HT-29 (cell line): ENCODE measurements at regions not wholly inside any gene's neighbourhood (a gene's known extent, or its start where the extent isn't known, plus 50 kb on each side); places are given as distances from the start of the nearest gene placed in this dataset.
A peak's percentile ranks its signal among the peaks of the same experiment; 100 is the strongest.

Experiments
- DNase-seq: peaks from one replicate; pipeline ENCODE4 v3.0.0-alpha.2; 2015; ENCODE audit warnings: low spot score

DNA sequence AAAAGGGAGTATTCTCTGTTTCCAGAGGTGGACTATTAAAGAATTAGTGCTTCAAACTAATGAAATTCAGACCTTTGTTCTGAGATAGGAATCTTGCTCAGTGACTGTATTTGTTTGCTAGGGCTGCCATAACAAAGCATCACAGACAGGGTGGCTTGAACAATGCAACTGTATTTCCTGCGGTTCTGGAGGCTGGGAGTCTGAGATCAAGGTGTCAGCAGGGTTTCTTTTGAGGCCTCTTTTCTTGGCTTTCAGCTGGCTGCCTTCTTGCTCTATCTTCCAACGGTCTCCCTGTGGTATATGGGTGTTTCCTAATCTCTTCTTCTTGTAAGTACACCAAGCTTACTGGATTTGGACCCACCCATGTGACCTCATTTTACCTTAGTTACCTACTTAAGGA is 264.6 kb upstream of the PROX1 start:
- no peak for DNase-seq

- DNase-seq: peak; percentile 37
Measured at GRCh38 chr1:213724640-213725536, 262.9 kb upstream of the PROX1 start.

DNA sequence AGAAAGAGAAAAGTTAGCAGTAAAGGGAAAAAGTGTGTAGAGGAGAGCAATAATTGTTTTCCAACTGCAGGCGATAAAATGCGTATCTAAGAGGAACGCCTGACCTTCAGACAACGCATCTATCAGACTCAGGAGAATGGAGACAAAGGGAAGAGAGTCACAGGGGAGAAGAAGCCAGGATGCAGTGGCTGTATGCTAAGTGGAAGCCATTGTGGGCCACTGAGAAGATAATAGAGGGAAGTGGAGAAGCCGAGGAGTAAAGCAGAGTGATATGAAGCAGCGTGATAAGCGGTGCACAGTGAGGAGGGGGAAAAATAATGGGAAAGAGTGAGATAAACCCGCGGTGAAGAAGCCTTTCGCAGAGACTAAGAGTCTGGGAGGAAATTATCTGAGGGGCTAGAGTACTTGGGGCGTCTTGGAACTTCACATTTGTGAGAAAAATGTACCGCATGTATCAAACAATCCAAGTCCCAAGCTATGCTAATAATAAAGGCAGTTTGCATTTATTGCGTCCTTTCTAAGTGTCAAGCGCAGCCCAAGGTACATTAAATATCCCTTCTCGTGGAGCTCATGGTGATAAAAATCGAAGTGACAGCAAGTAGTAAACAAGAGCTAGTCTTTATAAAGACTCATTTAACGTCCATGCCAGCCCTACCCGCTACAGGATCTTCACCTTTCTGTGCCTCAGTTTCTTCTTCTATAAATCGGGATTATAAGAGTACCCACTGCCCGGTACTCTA is 259.8 kb upstream of the PROX1 start:
- DNase-seq: no peak

DNA sequence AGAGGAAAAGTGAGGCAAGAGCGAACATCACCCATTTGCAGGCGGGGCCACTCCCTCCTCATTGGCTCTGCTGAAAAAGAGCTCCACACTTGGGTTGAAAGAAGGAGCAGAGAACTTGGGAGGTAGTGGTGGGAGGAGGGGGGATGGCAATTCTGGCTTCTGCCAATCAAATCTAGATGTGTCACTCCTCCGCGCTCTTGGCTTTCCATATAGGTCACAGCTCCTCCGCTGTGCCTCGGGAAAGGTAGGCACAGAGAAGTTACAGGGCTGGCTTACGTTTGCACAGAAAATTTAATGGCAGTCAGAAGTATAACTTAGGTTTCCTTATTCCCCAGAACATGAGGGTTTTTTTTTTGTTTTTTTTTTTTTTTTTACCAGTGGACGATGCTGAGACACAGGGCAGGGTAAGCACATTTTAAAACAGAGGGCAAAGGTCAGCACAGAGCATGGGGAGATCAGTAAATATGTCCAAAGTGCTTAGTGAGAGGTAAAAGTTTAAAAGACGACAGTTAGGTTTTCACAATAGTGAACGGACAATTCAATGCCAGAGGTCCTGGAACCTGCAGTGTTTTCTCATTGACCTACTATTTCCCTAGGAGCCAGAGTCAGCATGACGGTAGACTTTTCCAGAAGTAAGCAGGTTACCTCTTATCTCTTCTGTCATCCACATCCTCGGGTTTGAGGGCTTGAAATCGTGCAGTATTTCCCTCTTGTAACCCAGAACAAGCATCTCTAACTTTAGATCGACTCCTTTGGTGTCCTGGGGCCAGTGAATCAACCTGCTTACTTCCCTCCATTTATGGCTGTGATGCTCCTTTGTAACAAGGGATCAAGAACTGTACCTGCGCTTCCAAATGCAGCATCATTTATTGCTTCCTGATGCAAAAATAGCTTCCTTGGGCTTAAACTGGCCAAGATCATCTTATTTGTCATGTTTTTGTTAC is 258.9 kb upstream of the PROX1 start:
- no peak for DNase-seq

- DNase-seq: no peak
Measured at GRCh38 chr1:213733705-213734104, 254.1 kb upstream of the PROX1 start.

DNA sequence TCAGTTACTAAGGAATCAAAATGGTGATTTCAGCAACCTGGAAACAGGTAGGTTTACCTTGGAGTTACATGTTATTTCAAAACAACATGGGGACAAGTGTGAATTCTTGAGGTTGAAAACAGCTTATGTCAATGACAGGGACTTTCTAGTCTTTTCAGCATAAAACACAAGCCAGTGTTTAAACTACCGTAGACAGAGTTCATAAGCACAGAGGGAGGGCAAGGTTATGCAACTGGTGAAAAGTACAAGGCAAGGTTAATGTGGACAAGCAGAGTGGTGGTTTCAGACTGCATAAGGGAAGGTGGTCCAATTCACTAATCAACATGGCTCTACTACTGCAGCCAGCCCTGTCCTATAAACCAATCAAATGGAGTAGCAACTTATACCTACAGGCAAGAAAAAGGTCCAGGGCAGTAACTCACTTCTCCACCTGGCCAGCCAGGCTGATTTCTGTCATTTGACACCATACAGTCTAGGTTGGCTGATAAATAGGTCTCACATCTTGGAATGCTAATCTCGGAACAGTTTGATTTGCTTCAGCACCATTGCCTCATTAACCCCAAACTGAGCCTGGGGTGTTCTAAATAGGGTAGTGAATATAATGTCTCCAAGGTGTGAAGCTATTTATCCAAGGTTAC is 250.3 kb upstream of the PROX1 start:
- no peak for DNase-seq

DNA sequence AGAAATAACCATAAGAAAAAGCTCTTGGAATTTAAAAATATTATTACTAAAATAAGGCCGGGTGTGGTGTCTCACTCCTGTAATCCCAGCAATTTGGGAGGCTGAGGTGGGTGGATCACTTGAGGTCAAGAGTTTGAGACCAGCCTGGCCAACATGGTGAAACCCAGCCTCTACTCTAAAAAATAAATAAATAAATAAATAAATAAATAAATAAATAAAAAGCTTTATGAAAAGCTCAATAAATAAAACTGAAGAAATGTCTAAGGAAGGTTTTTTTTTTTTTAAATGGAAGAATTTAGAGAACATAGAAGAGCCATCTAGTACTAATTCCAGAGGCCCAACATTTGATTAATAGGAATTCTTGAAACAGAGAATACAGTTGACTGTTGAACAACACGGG is 249.1 kb upstream of the PROX1 start:
- no peak for DNase-seq

DNA sequence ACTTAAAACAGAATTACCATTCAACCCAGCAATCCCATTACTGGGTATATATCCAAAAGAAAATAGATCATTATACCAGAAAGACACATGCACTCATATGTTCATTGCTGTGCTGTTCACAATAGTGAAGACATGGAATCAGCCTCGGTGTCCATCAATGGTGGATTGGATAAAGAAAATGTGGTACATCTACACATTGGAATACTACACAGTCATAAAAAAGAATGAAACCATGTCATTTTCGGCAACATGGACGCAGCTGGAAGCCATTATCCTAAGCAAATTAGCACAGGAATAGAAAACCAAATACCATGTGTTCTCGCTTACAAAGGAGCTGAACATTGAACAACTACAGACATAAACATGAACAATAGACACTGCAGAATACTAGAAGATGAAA is 244.8 kb upstream of the PROX1 start:
- DNase-seq: no peak

GRCh38 chr1:213744780-213745179 is 243.0 kb upstream of the PROX1 start:
- no peak for DNase-seq

- DNase-seq: no peak
Measured at GRCh38 chr1:213745451-213745850, 242.3 kb upstream of the PROX1 start.

- DNase-seq: no peak
Measured at GRCh38 chr1:213749558-213749957, 238.2 kb upstream of the PROX1 start.

GRCh38 chr1:213750231-213751063 is 237.3 kb upstream of the PROX1 start:
- DNase-seq: no peak

- DNase-seq: no peak
Measured at GRCh38 chr1:213751064-213751397, 236.7 kb upstream of the PROX1 start.

- DNase-seq: no peak
Measured at GRCh38 chr1:213759359-213760181, 228.2 kb upstream of the PROX1 start.

- DNase-seq: no peak
Measured at GRCh38 chr1:213761845-213762407, 225.8 kb upstream of the PROX1 start.

DNA sequence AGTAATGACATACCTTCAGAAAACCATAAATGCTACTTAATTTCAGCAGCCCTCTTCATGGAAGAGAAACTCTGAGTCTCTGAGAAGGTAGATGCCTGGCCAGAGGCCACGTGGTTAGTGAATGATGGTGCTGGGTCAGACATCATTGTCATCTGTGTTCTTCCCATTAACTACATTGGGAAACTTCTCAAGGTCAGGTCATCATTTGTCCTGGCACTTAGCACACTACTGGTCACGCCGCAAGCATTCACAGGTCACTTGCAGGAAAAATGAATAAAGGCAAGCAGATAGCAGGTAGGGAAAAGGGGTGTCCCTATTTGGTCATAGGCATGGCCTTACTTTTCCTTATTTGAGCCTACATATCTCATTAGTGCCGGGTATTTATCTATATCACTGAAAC is 220.1 kb upstream of the PROX1 start:
- DNase-seq: no peak

DNA sequence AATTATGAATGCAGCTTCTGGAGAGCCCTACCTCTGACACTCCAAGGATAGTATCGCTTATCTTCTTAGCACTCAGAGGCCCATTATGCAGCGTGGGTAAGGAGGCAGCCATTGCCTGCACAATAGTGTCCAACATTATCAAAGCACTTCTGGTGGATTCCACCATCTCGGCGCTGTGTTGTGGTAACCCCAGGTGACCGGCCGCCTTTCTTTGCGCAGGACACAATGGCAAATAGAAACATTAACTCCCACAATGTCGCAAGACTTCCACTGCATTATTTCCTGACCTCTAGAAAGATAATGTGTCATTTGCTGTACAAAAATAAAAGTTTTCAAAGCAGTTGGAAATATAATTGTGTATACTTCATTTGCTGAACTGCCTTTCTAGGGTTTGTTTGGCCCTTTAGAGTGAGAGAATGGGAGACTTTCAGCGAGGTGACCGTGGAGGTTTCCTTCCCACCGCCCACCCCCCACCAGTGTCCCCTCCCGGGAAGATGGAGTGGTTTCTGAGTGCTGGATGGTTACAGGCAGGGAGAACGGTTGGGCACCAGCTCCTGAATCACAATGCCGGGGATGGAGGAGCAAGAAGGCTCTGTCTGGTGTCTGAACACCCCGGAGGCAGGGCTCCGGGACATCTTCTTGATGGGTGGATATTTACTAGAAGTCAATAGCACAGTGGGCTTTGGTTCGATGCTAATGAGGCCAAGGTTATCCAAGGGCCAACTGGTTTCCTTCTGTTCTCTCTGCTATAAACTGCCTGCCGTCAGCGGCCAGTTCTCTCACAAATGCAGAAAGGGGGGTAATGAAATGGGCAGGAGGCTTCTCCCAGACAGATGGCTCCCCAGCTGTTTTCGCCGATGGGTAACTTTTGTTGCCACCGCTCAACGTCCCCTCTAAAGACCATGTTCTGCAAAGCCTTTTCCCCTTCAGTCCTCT is 215.4 kb upstream of the PROX1 start:
- DNase-seq: no peak

- DNase-seq: no peak
Measured at GRCh38 chr1:213773975-213774374, 213.8 kb upstream of the PROX1 start.
